HFF-Myc (cell line): ENCODE measurements at regions not wholly inside any gene's neighbourhood (a gene's known extent, or its start where the extent isn't known, plus 50 kb on each side); places are given as distances from the start of the nearest gene placed in this dataset.

Experiments
- DNase-seq: peaks from one replicate; pipeline ENCODE4 v3.0.0-alpha.2; 2011; ENCODE audit warnings: low read depth; ENCODE audit errors: extremely low read depth
- H3K4me3 ChIP-seq: replicated peaks from 2 replicates; pipeline ENCODE4 v1.5.1; 2011; ENCODE audit warnings: low read depth, mild to moderate bottlenecking, control low read depth, low read length
- CTCF ChIP-seq: IDR thresholded peaks from 2 replicates; pipeline ENCODE4 v1.5.1; 2012; ENCODE audit warnings: mild to moderate bottlenecking, low read depth, low read length, control low read depth; ENCODE audit errors: missing control alignments

- no peak for TF ChIP-seq CTCF
- DNase-seq, result no peak
- H3K4me3 ChIP-seq, result no peak overlapping the region
Measured at GRCh38 chrX:145716226-145716625, 101.4 kb upstream of the SLITRK2 start.

DNA sequence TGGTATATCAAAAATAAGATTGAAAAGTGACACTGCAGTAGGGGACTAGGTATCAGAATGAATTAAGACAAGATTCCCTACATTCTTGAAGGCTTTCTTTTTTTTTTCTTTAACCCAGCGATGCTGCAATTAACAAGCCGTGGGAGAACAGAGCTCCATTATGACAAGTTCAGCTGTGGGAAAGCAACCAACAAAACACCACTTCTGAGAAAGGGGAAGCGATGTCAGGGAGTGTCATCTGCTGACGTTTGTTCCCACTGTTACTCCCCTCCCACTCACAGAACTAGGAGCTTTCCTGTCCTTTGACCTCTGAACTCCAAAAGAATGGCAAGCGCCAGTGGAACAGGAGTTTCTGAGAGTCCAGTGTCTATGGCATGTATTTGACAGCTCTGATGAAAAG is 90.2 kb upstream of the SLITRK2 start:
- TF ChIP-seq CTCF, result no peak
- no peak overlapping the region for H3K4me3 ChIP-seq
- no peak for DNase-seq

GRCh38 chrX:145729635-145730034 is 88.0 kb upstream of the SLITRK2 start:
- H3K4me3 ChIP-seq, result no peak overlapping the region
- no peak for TF ChIP-seq CTCF
- DNase-seq, result no peak

DNA sequence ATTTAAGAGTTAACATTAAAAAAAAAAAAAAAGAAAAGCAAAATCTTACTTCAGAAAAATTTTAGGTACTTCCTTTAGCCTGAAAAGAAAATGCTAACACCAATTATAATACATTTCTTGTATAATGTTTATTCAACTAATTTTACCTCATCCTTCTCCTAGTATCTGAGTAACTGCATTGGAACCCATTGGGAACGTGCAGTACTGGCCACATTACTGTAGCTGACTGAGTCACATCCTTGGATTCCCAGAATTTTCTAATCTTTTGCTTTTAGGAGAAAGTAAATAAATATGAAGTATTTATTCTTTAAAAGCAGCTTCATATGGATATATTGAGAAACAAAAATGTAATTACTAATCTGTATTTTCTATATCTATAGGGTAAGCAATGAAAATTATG is 82.6 kb upstream of the SLITRK2 start:
- H3K4me3 ChIP-seq, result no peak overlapping the region
- DNase-seq, result no peak
- TF ChIP-seq CTCF, result no peak

- no peak for TF ChIP-seq CTCF
- H3K4me3 ChIP-seq, result no peak overlapping the region
- no peak for DNase-seq
Measured at GRCh38 chrX:145751943-145752342, 65.7 kb upstream of the SLITRK2 start.
